HepG2 (cell line): ENCODE measurements at regions not wholly inside any gene's neighbourhood (a gene's known extent, or its start where the extent isn't known, plus 50 kb on each side); places are given as distances from the start of the nearest gene placed in this dataset.

Experiments
- AGO1 ChIP-seq: fragments of 200-400 bp; formaldehyde crosslinking; IDR thresholded peaks from 2 replicates; pipeline ENCODE4 v1.6.1; 2017; ENCODE audit warnings: mild to moderate bottlenecking, low read depth, low read length, moderate library complexity; ENCODE audit not compliant: poor library complexity, severe bottlenecking
- BHLHE40 ChIP-seq: IDR thresholded peaks from 2 replicates; pipeline ENCODE4 v1.6.1; 2011; ENCODE audit warnings: low read length, improper control_type of control experiment
- CTCF ChIP-seq: sonication (generic); formaldehyde crosslinking; IDR thresholded peaks from 2 replicates; pipeline ENCODE4 v1.5.0; 2020; ENCODE audit warnings: mild to moderate bottlenecking, missing genetic modification reagents, moderate library complexity
- KIAA2018 ChIP-seq: sonication (generic); formaldehyde crosslinking; IDR thresholded peaks from 2 replicates; pipeline ENCODE4 v1.5.0; 2020; ENCODE audit warnings: mild to moderate bottlenecking, missing genetic modification reagents, borderline replicate concordance
- KLF6 ChIP-seq: IDR thresholded peaks from 2 replicates; pipeline ENCODE4 v1.8.0; 2016; ENCODE audit warnings: missing biosample characterization, missing genetic modification reagents
- MAFF ChIP-seq: IDR thresholded peaks from 2 replicates; pipeline ENCODE4 v1.6.1; 2011; ENCODE audit warnings: low read depth, low read length, improper control_type of control experiment
- SP1 ChIP-seq, 2 experiments: fragments of 450-650 bp in 1 of 2; sonication (generic) in 1 of 2; formaldehyde crosslinking in 1 of 2; IDR thresholded peaks; 2 replicates each; pipeline versions ENCODE4 v1.4.0 to v1.6.1; 2016 to 2020; ENCODE audit warnings: missing genetic modification reagents in 1 of 2
- ZBTB4 ChIP-seq: sonication (generic); formaldehyde crosslinking; IDR thresholded peaks from 2 replicates; pipeline ENCODE4 v1.4.0; 2020; ENCODE audit warnings: missing genetic modification reagents, mild to moderate bottlenecking, borderline replicate concordance
- ZNF34 ChIP-seq: sonication (generic); formaldehyde crosslinking; IDR thresholded peaks from 2 replicates; pipeline ENCODE4 v1.4.0; 2020; ENCODE audit warnings: mild to moderate bottlenecking, missing genetic modification reagents, borderline replicate concordance
- ZNF781 ChIP-seq: sonication (generic); formaldehyde crosslinking; IDR thresholded peaks from 2 replicates; pipeline ENCODE4 v1.5.1; 2020; ENCODE audit warnings: borderline replicate concordance, mild to moderate bottlenecking, missing genetic modification reagents; ENCODE audit errors: not compliant biosample characterization

GRCh38 chr7:121503039-121503438, 106.9 kb upstream of the FAM3C start:
- TF ChIP-seq ZNF34 (CRISPR knock-in tag) (no peak), CTCF (CRISPR knock-in tag) (no peak), ZBTB4 (CRISPR knock-in tag) (no peak), BHLHE40 (no peak), SP1 (IDR thresholded peaks at IDR 0.05) (no peak), SP1 (CRISPR knock-in tag; IDR thresholded peaks at IDR 0.05) (no peak), ZNF781 (CRISPR knock-in tag) (no peak), KLF6 (CRISPR knock-in tag) (no peak), MAFF (no peak), AGO1 (no peak), KIAA2018 (no peak)
